Fibroblast of pulmonary artery (primary cell): ENCODE measurements at regions not wholly inside any gene's neighbourhood (a gene's known extent, or its start where the extent isn't known, plus 50 kb on each side); places are given as distances from the start of the nearest gene placed in this dataset.

ENCODE experiments used
- DNase-seq: peaks from one replicate; pipeline ENCODE4 v3.0.0-alpha.2; 2010; ENCODE audit warnings: low read depth
- H3K4me3 ChIP-seq: replicated peaks from 2 replicates; pipeline ENCODE4 v1.5.1; 2011; ENCODE audit warnings: low read depth, mild to moderate bottlenecking, control low read depth, low read length, moderate library complexity
- TF ChIP-seq, protein P1 (sequence below): IDR thresholded peaks from 2 replicates; pipeline ENCODE4 v1.5.1; 2011; ENCODE audit warnings: mild to moderate bottlenecking, control low read depth, low read length, inconsistent platforms; ENCODE audit errors: missing control alignments

GRCh38 chr3:182121401-182121800 lies 409.7 kb downstream of the SOX2 start:
- TF ChIP-seq, protein P1, sequence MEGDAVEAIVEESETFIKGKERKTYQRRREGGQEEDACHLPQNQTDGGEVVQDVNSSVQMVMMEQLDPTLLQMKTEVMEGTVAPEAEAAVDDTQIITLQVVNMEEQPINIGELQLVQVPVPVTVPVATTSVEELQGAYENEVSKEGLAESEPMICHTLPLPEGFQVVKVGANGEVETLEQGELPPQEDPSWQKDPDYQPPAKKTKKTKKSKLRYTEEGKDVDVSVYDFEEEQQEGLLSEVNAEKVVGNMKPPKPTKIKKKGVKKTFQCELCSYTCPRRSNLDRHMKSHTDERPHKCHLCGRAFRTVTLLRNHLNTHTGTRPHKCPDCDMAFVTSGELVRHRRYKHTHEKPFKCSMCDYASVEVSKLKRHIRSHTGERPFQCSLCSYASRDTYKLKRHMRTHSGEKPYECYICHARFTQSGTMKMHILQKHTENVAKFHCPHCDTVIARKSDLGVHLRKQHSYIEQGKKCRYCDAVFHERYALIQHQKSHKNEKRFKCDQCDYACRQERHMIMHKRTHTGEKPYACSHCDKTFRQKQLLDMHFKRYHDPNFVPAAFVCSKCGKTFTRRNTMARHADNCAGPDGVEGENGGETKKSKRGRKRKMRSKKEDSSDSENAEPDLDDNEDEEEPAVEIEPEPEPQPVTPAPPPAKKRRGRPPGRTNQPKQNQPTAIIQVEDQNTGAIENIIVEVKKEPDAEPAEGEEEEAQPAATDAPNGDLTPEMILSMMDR = no peak
- no peak for DNase-seq
- H3K4me3 ChIP-seq = no peak overlapping the region

DNA sequence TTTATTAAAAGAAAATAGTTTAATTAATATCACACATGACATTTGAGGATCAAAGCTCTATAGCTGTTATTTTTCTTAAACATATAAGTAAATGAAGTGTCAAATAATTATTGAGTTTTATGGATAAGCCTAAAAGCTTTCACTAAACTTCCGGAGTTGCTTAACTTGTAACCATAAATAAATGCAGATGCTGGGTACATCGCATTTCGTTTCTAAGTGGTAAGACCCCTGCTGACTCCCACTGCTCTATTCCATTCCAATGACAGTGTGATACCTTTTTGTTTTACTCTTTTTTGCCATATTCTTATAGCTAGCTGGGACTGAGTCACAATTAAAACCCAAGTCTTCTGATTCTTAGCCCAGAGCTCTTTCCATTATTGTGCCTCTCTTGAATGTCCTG lies 411.1 kb downstream of the SOX2 start:
- no peak overlapping the region for H3K4me3 ChIP-seq
- DNase-seq = no peak
- TF ChIP-seq, protein P1 = no peak

- TF ChIP-seq, protein P1 = no peak
- H3K4me3 ChIP-seq = no peak overlapping the region
- DNase-seq = no peak
These were observed 412.5 kb downstream of the SOX2 start for GRCh38 chr3:182124187-182124586.

DNA sequence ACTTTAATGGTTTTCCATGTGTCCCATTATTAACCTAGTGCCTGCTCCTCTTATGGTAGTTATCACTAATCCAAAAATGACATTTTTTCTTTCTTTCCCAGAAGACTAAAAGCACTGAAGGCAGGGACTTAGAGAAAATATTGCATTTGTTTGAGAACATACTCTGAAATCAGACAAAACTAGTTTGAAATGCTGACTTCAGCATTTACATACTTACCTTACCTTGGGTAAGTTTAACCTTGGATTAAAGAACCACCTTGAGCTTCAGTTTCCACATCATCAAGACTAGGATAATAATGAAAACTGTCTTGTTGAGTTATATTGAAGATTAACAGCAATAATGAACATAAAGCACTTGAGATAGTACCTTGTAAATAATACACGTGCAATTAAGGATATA lies 413.0 kb downstream of the SOX2 start:
- no peak for DNase-seq
- no peak overlapping the region for H3K4me3 ChIP-seq
- TF ChIP-seq, protein P1 = no peak

- H3K4me3 ChIP-seq = no peak overlapping the region
- TF ChIP-seq, protein P1 = no peak
- DNase-seq = no peak
These were observed 418.0 kb downstream of the SOX2 start for GRCh38 chr3:182129740-182130139.

- H3K4me3 ChIP-seq = no peak overlapping the region
- TF ChIP-seq, protein P1 = no peak
- no peak for DNase-seq
These were observed 422.0 kb downstream of the SOX2 start for GRCh38 chr3:182133752-182134151.

- TF ChIP-seq, protein P1 = no peak
- no peak overlapping the region for H3K4me3 ChIP-seq
- no peak for DNase-seq
These were observed 423.3 kb downstream of the SOX2 start for GRCh38 chr3:182135056-182135455.
